Activated CD4-positive, alpha-beta T cell treated with anti-CD3 and anti-CD28 coated beads, Interleukin-2, amount 50 U/mL, for 24 hours (primary cell): ENCODE measurements at regions not wholly inside any gene's neighbourhood (a gene's known extent, or its start where the extent isn't known, plus 50 kb on each side); places are given as distances from the start of the nearest gene placed in this dataset.
"Not testable (repeated sequence)": the region's sequence is repeated elsewhere in the genome, so short reads cannot be mapped to it uniquely, and the experiment has no call there.

Experiments
- DNase-seq, 2 donors: peaks; one replicate each; pipeline ENCODE4 v3.0.0-alpha.2; 2020; ENCODE audit warnings: low read depth in 1 of 2, low spot score in 1 of 2

GRCh38 chr12:5305886-5306545 is 125.9 kb upstream of the NTF3 start:
- DNase-seq, result no peak

DNA sequence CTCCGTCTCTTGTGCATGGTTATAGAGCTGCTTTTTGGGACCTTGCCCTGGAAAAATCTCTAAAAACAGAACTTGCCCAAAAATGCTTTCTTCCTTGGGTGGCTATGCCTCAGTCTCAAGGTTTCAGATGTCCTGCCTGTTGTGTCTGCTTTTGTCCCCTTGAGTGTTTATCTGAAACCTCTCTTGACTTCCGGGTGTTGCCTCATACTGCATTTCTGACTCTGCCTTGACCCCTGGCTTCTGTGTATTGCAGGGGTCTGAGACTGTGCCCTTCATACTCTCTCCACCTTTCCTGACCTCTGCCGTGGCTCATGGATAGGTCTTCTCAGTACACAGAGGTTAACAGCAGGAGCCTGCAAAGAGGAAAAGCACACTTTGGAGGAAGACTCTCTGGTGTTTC is 124.8 kb upstream of the NTF3 start:
- DNase-seq, result no peak

DNA sequence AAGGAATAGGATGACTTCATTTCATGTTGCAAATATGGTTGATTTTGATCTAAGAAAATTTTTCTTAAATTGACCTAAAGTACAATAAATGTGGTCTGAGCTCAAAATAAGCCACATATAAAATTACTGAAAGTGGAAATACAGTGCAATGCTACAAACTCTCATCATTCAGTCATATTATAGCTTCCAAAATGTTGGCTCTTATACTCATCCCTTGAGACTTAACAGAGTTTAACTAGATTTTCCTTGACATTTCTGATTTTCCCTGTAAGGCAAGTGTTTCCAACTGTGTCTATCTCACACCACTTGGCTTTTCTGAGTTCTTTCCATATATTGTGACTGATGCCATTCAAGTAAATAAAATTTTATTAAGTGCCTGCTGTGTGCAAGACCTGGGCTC is 123.7 kb upstream of the NTF3 start:
- DNase-seq, result no peak

DNA sequence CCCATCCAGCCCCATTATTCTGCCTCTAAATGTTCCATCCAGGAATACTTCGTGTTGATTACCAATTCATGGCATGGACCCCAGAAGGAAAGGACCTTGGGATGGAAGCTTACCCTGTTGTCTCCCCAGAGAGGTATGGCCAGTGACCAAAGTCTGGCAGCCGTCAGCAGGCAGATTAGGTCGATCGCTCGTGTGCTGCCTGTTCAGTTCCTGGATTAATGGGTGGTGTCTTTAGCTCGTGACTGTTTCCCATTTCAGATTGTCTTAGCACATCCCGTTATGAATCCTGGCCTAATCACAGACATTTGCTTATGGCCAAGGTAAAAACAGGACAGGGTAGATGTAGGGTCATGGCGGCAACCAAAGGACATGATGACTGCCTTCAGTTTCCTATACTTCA is 122.9 kb upstream of the NTF3 start:
- DNase-seq, result no peak

DNA sequence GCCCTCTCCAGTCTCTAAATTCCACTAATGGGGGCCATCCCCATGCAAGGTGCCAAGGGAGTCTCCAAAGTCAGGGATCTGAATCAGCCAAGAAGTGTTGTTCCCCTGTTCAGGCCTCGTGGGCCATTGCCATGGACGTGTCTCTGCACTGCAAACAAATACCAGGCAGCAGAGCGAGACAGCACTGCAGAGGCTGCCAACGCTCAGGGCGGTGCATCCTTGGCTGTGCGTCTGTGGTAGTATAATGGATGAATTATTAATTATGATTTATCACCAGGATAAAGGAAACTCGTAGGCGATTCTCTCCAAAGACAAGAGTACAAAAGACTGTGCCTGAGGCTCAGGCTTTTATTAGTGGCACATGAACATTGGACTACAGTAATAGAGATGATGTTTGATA is 122.3 kb upstream of the NTF3 start:
- DNase-seq, result no peak

DNA sequence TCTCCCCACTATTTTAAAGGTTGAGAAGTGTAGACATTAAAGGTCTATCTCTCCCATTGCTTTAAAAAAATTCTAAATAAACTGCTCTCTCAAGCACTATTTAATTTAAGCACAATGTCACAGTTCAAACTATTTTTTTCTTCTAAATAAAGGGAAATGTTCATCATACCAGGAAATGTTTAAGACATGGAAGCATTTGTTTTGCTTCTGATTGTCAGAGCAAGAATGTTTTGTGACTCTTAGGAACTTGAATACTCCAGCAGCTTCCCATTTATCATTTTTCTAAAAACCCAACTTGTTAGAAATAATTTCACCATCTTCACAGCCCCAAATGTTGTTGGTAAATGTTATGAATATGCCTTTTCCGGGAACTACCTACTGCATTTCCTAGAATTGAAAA is 121.8 kb upstream of the NTF3 start:
- no peak for DNase-seq

DNA sequence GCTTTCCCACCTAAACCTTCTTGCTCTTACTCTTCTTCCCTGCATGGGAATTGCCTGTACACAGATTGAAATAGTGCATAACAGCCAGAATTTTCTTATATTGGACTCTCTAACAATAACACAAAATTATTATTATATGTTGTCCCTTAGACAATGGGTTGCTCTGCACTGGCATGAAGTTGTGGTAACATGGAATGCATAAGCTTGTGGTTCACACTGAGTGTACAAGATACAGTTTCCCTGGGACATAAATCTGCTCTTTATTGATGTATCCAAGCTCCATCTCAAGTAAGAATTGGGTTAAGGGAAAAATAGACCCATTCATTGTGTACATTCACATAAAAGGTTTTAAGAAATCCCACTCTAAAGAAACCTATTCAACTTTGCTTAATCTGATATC is 114.4 kb upstream of the NTF3 start:
- no peak for DNase-seq

DNA sequence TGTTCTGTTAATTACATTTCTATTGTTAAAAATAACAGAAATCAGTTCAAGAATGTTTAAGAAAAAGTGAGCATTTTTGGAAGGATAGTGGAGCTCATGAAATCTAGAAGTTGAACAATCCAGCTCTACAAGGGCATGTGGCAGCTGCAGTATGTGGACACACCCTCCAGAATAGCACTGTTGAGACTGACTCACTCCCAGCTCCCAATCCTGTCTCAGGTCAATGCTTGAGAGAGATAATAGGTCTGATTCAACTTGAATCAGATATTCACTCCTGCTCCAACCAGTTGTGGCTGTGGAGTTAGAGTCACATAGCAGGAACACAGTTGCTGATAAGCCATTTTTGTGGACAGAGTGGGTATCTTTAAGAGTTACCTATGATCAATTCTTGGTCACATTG is 113.0 kb upstream of the NTF3 start:
- no peak for DNase-seq

GRCh38 chr12:5328669-5329517 is 103.0 kb upstream of the NTF3 start:
- no peak for DNase-seq

DNA sequence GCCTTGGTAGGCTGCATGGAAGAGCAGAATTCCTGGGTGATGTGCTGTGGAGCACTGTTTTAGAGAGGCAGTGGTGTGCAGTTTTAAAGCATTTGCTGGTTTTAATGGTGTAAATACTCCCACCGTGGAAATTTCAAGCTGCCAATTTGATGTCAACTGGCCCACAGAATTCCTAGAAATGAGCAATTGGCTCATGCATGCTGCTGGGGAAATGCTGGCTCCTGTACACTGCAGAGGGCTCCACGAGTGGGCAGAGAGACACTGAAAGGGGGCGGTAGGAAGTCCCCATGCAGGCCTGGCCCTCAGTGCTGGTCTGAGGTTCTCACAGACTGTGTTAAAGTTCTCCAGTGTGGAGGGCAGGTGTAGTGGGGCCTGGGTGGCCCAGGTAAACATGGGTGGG is 99.4 kb upstream of the NTF3 start:
- DNase-seq, result no peak

DNA sequence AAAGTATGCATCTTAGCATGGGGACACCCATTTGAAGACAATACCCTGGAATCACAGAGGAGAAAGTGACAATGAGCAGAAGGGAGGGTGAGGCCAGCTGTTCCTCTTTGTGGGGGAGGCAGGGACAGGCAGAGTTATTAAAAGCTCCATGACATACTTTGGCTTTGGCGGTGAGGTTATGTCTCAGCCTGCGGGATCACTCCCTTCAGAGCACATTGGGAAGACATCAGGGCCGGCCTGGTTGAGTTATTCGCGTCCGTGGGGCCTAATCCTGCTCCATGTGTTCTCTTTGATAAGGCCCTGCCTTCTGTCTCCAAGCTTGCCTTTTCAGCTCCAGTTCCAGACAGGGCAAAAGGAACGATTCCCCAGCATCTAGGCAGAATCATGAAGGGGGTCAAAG is 98.8 kb upstream of the NTF3 start:
- DNase-seq, result no peak

DNA sequence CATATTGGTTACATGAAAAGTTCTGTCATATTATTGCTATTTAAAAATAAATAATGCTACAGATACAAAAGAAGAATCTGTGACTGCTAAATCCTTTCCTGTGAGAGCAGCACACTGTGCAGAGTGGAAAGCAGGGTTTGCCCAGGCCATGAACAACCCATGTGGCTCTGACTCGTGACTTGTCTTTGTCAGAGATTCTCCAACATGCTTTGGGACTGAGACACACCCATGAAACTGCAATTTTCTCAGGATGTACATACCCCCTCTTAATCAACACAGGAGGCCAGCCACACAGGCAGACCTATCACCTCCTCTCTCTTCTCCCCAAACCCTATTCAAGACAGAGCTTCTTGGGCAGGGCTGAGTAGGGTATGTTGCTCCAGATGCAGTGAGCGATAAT is 96.8 kb upstream of the NTF3 start:
- no peak for DNase-seq

DNA sequence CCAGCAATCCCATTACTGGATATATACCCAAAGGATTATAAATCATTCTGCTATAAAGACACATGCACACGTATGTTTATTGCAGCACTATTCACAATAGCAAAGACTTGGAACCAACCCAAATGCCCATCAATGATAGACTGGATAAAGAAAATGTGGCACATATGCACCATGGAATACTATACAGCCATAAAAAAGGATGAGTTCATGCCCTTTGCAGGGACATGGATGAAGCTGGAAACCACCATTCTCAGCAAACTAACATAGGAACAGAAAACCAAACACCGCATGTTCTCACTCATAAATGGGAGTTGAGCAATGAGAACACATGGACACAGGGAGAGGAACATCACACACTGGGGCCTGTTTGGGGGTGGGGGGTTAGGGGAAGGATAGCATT is 90.8 kb upstream of the NTF3 start:
- DNase-seq, result not testable (repeated sequence)

DNA sequence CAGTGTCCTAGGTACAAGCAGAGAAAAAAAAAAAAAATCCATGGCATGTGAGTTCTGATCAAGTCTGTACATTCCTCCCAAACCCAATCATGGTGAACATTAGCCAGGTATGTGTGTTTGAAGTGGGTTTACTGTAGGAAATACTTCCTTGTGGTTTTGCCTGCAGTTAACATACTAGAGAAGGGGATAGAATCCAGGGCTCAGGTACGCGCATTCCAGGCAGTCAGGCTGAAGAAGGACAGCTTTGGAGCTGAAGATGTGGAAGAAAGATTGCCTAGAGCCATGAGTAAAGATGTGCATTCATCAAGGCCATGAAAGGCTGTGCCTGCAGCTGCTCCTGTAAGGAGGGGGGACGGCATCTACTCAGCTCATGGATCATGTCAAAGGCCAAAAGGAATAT is 88.2 kb upstream of the NTF3 start:
- no peak for DNase-seq

DNA sequence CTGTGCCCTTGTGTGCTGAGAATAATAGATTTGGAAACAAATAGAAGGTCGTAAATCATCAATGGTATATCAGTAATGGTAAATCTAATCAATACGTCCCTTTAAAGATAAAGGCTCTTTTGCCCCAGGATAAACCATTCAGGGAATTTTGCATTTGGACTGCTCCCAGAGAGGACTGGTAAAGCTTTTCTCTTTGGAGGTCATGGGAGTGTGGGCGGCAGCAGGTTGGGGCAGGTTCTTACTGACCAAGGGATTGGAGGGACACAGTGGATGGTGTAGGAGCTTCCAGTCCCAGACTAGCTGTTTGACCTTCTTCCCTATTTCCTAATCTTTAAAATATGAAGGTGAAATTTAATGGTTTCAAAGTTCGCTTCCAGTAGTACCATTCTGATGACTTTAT is 87.8 kb upstream of the NTF3 start:
- DNase-seq, result no peak

DNA sequence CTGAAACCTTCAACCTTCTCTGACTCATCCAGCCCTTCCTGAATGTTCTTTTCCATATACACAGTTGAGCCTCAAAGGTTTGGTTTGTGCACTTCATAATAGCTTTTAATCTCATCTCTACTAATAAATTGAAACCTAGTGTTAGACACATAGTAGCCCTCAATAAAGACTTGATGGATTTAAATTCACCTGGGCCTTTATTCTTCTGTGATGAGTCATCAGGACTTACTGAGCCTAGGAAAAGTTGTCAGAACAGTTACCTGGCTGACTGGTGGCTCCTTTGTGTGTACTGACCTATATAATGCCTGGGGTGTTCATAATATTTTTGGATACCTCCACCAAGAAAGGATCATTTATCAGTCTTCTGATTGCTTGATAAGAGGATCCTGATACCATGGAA is 86.4 kb upstream of the NTF3 start:
- no peak for DNase-seq

GRCh38 chr12:5348057-5348456 is 83.9 kb upstream of the NTF3 start:
- no peak for DNase-seq

DNA sequence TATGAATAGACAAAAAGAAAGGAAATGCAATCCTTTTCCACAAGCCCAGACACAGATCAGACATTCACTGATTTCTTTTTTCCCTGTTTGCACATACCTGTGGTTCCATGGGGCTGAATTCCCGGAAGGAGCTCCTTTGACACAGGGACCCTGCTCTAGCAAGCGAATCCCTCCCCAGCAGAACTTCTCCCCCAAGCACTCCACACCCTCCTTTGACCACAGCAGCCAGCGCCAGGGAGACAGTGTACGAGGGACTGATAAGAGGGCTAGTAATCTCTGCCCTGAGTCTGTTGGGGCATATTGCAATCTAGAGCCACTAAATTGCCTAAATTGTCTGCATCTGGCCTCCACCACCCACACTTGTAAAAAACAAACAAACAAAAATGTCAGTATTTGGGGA is 83.4 kb upstream of the NTF3 start:
- DNase-seq, result no peak

GRCh38 chr12:5364036-5364770 is 67.7 kb upstream of the NTF3 start:
- DNase-seq, result no peak

DNA sequence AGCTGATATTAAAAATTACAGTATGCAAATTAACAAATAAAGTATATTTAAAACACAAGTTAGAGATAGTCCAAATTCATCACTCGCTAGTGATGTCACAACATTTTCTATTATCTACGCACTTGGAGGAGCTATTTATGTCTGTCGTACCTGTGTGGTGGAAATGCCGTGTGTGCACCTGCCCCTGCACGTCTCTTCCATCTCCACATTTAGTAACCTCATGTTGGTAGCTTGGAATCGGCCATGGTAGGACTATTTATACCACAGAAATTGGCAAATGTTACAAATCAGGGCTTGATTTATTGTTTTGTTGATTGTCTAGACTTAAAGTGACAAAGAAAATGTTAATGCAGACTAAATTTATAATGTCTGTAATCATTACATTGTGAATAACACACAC is 62.6 kb upstream of the NTF3 start:
- DNase-seq, result no peak

DNA sequence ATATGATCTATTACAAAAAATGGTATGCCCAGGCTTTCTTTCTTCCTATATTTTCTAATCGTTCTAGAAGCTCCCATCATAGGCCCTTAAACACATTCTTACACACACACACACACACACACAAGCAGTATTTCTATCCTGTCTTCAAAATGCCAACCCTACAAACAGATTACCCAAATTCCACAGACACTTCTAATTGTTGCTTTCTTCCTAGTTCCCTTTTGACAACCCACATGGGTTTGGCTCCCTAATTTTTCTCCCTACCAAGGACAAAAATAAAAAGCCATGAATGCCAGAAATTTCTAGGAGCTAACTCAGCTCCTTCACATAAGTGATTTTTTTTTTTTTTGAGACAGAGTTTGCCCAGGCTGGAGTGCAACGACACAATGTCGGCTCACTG is 60.3 kb upstream of the NTF3 start:
- DNase-seq, result no peak

- DNase-seq, result no peak
Measured at GRCh38 chr12:5374713-5375112, 57.2 kb upstream of the NTF3 start.
